Ishikawa (cell line): ENCODE measurements at regions not wholly inside any gene's neighbourhood (a gene's known extent, or its start where the extent isn't known, plus 50 kb on each side); places are given as distances from the start of the nearest gene placed in this dataset.

Experiments used
- CEBPB ChIP-seq: IDR thresholded peaks from 2 replicates; pipeline ENCODE4 v1.6.1; 2012
- CREB1 ChIP-seq: IDR thresholded peaks from 2 replicates; pipeline ENCODE4 v1.6.1; 2012; ENCODE audit warnings: low read depth
- EGR1 ChIP-seq: IDR thresholded peaks from 2 replicates; pipeline ENCODE4 v1.6.1; 2012
- EP300 ChIP-seq: IDR thresholded peaks from 2 replicates; pipeline ENCODE4 v1.6.1; 2012; ENCODE audit warnings: borderline replicate concordance
- FOXM1 ChIP-seq: IDR thresholded peaks from 2 replicates; pipeline ENCODE4 v1.6.1; 2012; ENCODE audit warnings: low read depth, borderline replicate concordance
- MAX ChIP-seq: IDR thresholded peaks from 2 replicates; pipeline ENCODE4 v1.6.1; 2012
- NFIC ChIP-seq: IDR thresholded peaks from 2 replicates; pipeline ENCODE4 v1.6.1; 2012
- RAD21 ChIP-seq: IDR thresholded peaks from 2 replicates; pipeline ENCODE4 v1.6.1; 2012; ENCODE audit warnings: low read depth
- TAF1 ChIP-seq: IDR thresholded peaks from 2 replicates; pipeline ENCODE4 v1.6.1; 2012; ENCODE audit warnings: low read depth, mild to moderate bottlenecking
- TCF12 ChIP-seq: IDR thresholded peaks from 2 replicates; pipeline ENCODE4 v1.6.1; 2012; ENCODE audit warnings: low read depth
- TEAD4 ChIP-seq: IDR thresholded peaks from 2 replicates; pipeline ENCODE4 v1.6.1; 2012
- YY1 ChIP-seq: IDR thresholded peaks from 2 replicates; pipeline ENCODE4 v1.6.1; 2012; ENCODE audit warnings: low read depth
- ZBTB7A ChIP-seq: IDR thresholded peaks from 2 replicates; pipeline ENCODE4 v1.6.1; 2012; ENCODE audit warnings: low read depth
- TF ChIP-seq, protein P1 (sequence below): IDR thresholded peaks from 2 replicates; pipeline ENCODE4 v1.6.1; 2012; ENCODE audit warnings: low read depth, mild to moderate bottlenecking
- TF ChIP-seq, protein P2 (sequence below): IDR thresholded peaks from 2 replicates; pipeline ENCODE4 v1.6.1; 2012

DNA sequence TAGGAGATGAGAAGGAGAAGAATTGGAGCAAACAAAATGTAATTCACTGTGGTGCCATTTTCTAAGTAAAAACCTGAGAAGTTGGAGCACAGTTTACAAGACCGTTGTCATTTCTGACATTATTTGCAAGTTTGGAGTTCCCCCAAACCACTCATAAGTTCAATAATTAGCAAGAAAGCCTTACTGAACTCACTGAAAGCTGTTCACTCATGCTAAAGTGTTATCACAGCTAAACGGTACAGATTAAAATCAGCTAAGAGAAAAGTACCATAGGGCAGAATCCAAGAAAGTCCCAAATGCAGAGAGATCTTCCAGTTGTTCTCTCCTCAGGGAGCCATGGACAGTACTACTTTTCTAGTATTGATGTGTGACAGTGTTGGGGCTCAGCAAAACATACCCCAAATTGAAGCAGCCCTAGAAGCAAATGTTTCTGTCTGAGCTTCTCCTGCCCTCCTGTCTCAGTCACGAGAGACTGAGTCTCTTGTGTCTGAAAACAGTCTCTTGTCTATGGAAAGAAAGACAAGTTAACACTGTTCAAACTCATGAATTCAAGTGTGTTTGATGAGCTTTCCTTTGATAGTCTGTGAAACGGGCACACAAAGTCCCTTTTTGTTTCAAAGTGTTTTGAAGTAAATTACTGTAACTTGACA lies 221.2 kb downstream of the GABRG2 start:
- TF ChIP-seq YY1: no peak
- TF ChIP-seq, protein P1, sequence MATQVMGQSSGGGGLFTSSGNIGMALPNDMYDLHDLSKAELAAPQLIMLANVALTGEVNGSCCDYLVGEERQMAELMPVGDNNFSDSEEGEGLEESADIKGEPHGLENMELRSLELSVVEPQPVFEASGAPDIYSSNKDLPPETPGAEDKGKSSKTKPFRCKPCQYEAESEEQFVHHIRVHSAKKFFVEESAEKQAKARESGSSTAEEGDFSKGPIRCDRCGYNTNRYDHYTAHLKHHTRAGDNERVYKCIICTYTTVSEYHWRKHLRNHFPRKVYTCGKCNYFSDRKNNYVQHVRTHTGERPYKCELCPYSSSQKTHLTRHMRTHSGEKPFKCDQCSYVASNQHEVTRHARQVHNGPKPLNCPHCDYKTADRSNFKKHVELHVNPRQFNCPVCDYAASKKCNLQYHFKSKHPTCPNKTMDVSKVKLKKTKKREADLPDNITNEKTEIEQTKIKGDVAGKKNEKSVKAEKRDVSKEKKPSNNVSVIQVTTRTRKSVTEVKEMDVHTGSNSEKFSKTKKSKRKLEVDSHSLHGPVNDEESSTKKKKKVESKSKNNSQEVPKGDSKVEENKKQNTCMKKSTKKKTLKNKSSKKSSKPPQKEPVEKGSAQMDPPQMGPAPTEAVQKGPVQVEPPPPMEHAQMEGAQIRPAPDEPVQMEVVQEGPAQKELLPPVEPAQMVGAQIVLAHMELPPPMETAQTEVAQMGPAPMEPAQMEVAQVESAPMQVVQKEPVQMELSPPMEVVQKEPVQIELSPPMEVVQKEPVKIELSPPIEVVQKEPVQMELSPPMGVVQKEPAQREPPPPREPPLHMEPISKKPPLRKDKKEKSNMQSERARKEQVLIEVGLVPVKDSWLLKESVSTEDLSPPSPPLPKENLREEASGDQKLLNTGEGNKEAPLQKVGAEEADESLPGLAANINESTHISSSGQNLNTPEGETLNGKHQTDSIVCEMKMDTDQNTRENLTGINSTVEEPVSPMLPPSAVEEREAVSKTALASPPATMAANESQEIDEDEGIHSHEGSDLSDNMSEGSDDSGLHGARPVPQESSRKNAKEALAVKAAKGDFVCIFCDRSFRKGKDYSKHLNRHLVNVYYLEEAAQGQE: no peak
- no peak for TF ChIP-seq TAF1
- TF ChIP-seq RAD21: no peak
- TF ChIP-seq CEBPB: no peak
- TF ChIP-seq EP300: no peak
- no peak for TF ChIP-seq ZBTB7A
- no peak for TF ChIP-seq FOXM1
- TF ChIP-seq MAX: no peak
- TF ChIP-seq, protein P2, sequence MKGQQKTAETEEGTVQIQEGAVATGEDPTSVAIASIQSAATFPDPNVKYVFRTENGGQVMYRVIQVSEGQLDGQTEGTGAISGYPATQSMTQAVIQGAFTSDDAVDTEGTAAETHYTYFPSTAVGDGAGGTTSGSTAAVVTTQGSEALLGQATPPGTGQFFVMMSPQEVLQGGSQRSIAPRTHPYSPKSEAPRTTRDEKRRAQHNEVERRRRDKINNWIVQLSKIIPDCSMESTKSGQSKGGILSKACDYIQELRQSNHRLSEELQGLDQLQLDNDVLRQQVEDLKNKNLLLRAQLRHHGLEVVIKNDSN: no peak
- no peak for TF ChIP-seq TEAD4
- TF ChIP-seq TCF12: no peak
- TF ChIP-seq EGR1: no peak
- no peak for TF ChIP-seq CREB1
- TF ChIP-seq NFIC: no peak

DNA sequence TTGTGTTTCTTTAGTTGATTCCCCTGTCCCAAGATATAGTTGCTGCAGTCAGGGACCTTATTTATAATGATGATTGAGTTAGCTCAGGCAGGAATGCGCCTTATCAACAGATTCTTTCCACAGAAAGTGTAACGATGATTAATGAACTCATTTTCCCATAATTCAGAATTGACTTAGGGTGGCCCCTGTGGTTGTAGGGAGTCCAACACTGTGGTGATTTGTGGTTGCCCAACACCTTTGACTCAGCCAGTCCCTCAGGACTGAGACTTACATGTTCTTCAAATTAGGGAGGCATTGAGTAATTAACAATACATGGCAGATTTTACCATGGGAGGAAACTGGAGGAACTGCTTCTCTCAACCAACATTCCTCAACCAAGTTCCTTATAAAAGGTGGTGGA lies 221.9 kb downstream of the GABRG2 start:
- TF ChIP-seq TAF1 (no peak), YY1 (no peak), TCF12 (no peak), FOXM1 (no peak), MAX (no peak), EP300 (no peak)
- TF ChIP-seq, protein P2: no peak
- TF ChIP-seq, protein P1: no peak

DNA sequence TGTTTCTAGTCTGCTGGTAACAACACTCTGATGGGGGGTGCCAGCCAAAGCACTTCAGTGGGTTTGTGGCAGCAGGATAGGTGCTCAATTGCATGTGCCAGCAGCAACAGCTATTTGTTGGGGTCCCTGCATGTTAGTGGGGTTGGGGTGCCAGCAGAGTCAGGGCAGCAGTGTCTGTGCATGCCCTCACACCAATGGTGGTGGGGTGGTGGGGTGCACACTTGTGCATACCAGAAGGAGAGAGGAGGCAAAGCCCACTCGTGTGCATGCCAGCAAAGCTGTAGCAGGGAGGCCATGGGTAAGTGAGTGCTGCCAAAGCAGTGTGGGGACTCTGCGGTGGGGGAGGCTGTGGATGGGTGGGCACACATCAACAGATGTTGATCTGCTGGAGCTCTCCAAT lies 232.2 kb downstream of the GABRG2 start:
- TF ChIP-seq TEAD4: no peak
- TF ChIP-seq EP300: no peak
- no peak for TF ChIP-seq TCF12
- TF ChIP-seq RAD21: no peak

- TF ChIP-seq EP300 (no peak), TEAD4 (no peak), MAX (no peak), TCF12 (no peak), FOXM1 (no peak), YY1 (no peak)
- TF ChIP-seq, protein P2: no peak
Observed at GRCh38 chr5:162301356-162301755, 233.8 kb downstream of the GABRG2 start.

DNA sequence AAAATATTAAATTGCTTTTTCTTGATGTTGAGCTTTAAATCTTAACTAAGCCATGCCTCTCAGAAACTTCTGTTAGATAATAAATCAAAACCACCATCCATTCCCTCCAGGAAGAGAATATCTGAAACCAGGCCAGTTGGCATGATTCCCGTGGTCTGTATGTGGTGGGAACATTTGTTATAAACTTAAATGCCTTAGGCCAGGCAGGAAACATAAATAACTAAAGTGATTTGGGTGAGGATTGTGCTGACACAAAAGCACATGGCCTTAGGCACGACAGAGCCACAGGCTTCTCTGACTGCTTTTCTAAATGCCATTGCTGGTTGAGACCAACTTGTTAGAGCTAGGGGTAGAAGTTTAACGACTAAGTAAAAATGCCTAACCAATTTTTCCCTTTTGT lies 255.9 kb downstream of the GABRG2 start:
- TF ChIP-seq YY1 (no peak), NFIC (no peak), EGR1 (no peak), CEBPB (no peak), TCF12 (no peak), MAX (no peak), CREB1 (no peak), FOXM1 (no peak), RAD21 (no peak), EP300 (no peak), ZBTB7A (no peak), TAF1 (no peak), TEAD4 (no peak)
- TF ChIP-seq, protein P1: no peak
- TF ChIP-seq, protein P2: no peak
